ENCODE measurements at regions not wholly inside any gene's neighbourhood (a gene's known extent, or its start where the extent isn't known, plus 50 kb on each side); places are given as distances from the start of the nearest gene placed in this dataset.

DNA sequence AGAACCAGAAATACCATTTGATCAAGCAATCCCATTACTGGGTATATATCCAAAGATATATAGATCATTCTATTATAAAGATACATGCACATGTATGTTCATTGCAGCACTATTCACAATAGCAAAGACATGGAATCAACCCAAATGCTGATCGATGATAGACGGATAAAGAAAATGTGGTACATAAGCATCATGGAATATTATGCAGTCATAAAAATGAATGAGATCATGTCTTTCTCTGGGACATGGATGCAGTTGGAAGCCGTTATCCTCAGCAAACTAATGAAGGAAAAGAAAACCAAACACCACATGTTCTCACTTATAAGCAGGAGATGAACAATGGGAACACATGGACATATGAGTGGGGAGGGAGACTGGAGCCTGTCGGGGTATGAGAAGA is 1540.9 kb upstream of the MIR17HG start:
- DNase-seq (no peak), ATAC-seq (no peak)
- intact Hi-C loops (cut with DNase I, micrococcal nuclease) = no loop called here

GRCh38 chr13:89812856-89813255 is 1534.6 kb upstream of the MIR17HG start:
- no peak for ATAC-seq
- DNase-seq = no peak
- intact Hi-C loops (cut with DNase I, micrococcal nuclease) = no loop called here

- intact Hi-C loops (cut with DNase I, micrococcal nuclease) = no loop called here
- ATAC-seq = no peak
- DNase-seq = no peak
Measured at GRCh38 chr13:89816404-89816803, 1531.1 kb upstream of the MIR17HG start.

GRCh38 chr13:89822467-89822866 is 1525.0 kb upstream of the MIR17HG start:
- intact Hi-C loops (cut with DNase I, micrococcal nuclease) = no loop called here
- ATAC-seq (no peak), DNase-seq (no peak)

DNA sequence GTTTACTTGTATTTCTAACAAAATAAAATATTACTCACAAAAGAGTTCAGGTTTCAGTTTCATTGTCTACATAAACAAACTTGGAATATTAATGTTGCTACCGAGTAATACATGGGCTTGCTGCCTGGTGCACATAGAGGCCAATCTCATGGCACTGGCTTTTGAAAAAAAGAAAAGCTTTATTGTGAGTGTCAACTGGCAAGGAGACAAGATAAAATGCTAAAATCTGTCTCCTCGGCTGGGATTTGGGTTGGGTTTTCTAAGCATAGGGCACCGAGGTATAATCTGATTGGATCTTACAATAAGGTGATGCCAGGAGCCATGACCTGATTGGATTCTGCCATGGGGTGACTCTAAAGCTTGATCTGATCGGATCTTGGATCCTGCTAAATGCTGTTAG is 1519.9 kb upstream of the MIR17HG start:
- no peak for DNase-seq
- intact Hi-C loops (cut with DNase I, micrococcal nuclease) = no loop called here
- no peak for ATAC-seq

GRCh38 chr13:89828506-89828905 is 1519.0 kb upstream of the MIR17HG start:
- intact Hi-C loops (cut with DNase I, micrococcal nuclease) = no loop called here
- ATAC-seq (no peak), DNase-seq (no peak)

GRCh38 chr13:89831157-89831556 is 1516.3 kb upstream of the MIR17HG start:
- ATAC-seq = no peak

GRCh38 chr13:89832827-89833226 is 1514.7 kb upstream of the MIR17HG start:
- ATAC-seq = no peak
- intact Hi-C loops (cut with DNase I, micrococcal nuclease) = no loop called here
- DNase-seq = no peak

More at GRCh38 chr13:89831157-89831556, 1516.3 kb upstream of the MIR17HG start:
- no peak for DNase-seq
- intact Hi-C loops (cut with DNase I, micrococcal nuclease) = no loop called here

DNA sequence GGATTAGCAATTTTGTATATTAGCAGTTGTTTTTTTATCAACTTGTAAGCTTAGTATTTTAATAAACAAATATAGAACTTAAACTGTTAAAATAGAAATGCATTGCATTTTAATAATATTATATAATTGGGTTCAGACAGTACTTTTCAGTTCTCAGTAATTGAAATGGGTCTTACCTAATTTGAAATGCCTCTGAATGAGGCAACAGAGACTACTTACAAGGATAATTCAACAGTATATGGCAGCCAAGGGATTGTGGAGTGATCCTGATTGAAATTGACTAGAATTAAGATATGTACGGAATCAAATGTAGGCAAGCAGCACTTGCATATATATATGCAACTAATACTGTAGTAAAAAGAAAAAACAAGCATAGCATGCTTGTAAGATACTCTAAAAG is 1503.9 kb upstream of the MIR17HG start:
- DNase-seq (no peak), ATAC-seq (no peak)
- intact Hi-C loops (cut with DNase I, micrococcal nuclease) = no loop called here

GRCh38 chr13:89845874-89846273 is 1501.6 kb upstream of the MIR17HG start:
- no peak for DNase-seq
- ATAC-seq = no peak
- intact Hi-C loops (cut with DNase I, micrococcal nuclease) = no loop called here

GRCh38 chr13:89846926-89847585 is 1500.4 kb upstream of the MIR17HG start:
- ATAC-seq (no peak), DNase-seq (no peak)
- intact Hi-C loops (cut with DNase I, micrococcal nuclease) = no loop called here

- no peak for DNase-seq
- intact Hi-C loops (cut with DNase I, micrococcal nuclease) = no loop called here
- ATAC-seq = no peak
Measured at GRCh38 chr13:89852570-89852969, 1494.9 kb upstream of the MIR17HG start.

GRCh38 chr13:89856512-89856911 is 1491.0 kb upstream of the MIR17HG start:
- no peak for DNase-seq
- no peak for ATAC-seq
- intact Hi-C loops (cut with DNase I, micrococcal nuclease) = no loop called here

GRCh38 chr13:89857502-89857901 is 1490.0 kb upstream of the MIR17HG start:
- intact Hi-C loops (cut with DNase I, micrococcal nuclease) = no loop called here
- DNase-seq (no peak), ATAC-seq (no peak)

DNA sequence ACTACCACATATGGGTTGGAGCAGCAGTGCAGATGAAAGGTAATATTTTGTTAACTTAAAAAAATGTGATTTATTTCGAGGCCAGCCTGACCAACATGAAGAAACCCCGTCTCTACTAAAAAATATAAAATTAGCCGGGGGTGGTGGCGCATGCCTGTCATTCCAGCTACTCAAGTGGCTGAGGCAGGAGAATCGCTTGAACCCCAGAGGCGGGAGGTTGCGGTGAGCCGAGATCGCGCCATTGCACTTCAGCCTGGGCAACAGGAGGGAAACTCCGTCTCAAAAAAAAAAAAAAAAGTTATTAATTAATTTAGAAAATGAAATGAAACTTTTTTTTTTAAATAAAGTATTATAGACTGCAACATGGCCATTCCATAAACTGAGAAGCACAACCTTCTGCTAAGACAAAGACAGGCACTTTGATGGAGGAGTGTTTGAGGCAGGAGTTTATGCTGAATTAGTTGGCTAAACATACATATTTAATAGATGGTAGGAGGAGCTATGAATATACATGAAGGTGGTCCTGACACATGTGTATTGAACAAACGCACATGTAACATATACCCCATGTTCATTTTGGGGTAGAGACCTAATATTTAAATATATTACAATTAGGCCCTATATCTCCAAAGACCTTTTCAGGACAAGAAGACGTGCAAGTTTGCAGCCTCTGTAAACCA is 1485.3 kb upstream of the MIR17HG start:
- intact Hi-C loops (cut with DNase I, micrococcal nuclease) = no loop called here
- DNase-seq (no peak), ATAC-seq (no peak)

DNA sequence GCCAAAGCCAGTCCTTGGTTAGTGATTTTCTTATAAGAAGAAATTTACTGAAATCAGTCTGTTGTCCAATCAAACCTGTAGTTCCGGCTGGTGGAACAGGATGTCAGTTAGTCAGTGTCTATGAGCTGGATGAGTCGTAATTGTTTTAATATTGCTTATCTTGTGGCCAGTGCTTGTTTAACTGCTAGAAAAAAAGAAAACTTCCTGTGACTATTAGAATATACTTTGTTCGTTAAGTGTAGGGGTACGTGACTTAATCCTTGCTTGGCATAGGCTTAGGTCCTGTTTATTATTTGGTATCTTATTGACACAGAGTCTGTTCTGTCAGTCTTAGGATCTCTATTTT is 1484.8 kb upstream of the MIR17HG start:
- intact Hi-C loops (cut with DNase I, micrococcal nuclease) = no loop called here
- DNase-seq (no peak), ATAC-seq (no peak)

DNA sequence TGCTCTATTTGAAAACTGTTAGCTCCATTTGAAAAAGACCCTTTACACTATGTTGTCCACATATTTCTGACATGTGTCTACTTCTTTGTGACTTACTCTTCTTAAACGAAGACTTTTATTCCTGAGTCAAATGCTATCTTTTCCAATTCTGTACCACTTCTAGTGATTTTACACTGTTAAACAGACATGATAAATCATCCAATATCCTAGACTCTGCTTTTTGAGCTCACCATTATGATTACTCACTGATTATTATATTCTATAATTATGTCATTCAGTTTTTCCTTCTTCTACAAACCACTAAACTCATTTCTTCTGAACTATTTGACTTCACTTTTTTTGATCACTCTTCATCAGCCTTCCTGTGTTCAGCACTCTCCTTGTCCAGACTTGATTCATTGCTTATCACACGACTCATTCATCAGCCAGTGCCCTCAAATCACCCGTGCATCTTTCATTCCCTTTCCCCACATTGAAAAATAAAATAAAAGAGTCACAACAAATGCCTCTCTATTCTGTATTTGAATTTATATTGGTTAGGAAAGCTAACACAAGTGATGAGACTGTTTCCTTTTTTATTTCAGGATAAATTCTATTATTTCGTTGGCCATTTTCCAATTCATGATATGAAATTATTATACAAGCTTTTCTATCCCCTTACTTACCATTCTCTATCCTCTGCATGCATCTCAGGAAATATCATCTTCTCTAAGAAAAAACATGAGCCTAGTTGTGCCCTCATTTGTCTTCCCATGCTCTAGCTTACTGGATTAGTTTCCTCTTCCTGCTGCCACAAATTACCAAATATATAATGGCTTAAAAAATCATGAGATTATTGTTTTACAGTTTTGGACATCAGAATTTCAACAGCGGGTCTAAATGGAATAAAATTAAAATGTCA is 1482.1 kb upstream of the MIR17HG start:
- no peak for ATAC-seq
- DNase-seq = no peak
- intact Hi-C loops (cut with DNase I, micrococcal nuclease) = no loop called here

DNA sequence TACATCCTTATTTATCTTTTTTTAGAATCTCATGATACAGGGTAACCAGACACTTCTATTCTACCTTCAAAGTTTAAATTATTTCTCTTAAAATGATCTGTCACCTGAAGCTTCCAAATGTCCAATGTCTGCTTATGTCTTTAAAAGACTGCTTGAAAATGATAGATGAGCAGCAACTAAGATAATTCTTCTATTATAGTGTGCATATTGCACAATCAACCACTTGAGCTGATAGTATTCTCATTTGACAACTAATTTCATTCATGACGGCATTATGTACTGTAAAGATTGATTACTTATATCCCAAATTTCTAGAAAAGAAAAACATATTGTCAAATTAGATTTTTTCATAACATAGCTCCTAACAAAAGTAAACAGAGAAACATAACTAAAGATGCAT is 1478.2 kb upstream of the MIR17HG start:
- intact Hi-C loops (cut with DNase I, micrococcal nuclease) = no loop called here
- DNase-seq (no peak), ATAC-seq (no peak)

GRCh38 chr13:89878904-89879303 is 1468.6 kb upstream of the MIR17HG start:
- ATAC-seq (no peak), DNase-seq (no peak)
- intact Hi-C loops (cut with DNase I, micrococcal nuclease) = no loop called here

DNA sequence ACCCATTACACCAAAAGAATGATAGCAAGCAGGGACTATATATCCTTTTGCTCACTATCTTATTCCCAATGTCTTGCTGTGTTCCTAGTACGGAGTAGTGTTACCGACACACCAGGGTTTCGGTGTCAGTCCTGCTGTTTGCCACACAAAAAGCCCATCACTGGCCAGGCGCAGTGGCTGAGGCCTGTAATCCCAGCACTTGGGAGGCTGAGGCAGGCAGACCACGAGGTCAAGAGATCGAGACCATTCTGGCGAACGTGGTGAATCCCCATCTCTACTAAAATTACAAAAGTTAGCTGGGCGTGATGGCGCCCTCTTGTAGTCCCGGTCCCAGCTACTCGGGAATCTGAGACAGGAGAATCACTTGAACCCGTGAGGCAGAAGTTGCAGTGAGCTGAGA is 1467.3 kb upstream of the MIR17HG start:
- no peak for DNase-seq
- intact Hi-C loops (cut with DNase I, micrococcal nuclease) = no loop called here
- no peak for ATAC-seq

Data from left colon (tissue), 2 donors.